K562 (cell line): ENCODE measurements at regions not wholly inside any gene's neighbourhood (a gene's known extent, or its start where the extent isn't known, plus 50 kb on each side); places are given as distances from the start of the nearest gene placed in this dataset.
A peak's percentile ranks its signal among the peaks of the same experiment; 100 is the strongest.

ENCODE experiments used
- ATAC-seq: fragments of 200-7000 bp; cut with Tn5 transposase; 3 replicates; pipeline ENCODE4 v1.9.1; 2020; ENCODE audit warnings: moderate library complexity
- BruUV-seq: library from RNA; stranded (reverse); fragments of 400-500 nt; replicated peaks from 2 replicates; lab custom pipeline; 2021; lab: Mats Ljungman, UMichigan
- CTCF ChIA-PET: fragments of 300-600 bp; formaldehyde crosslinking; extraction: SDS; loops from one replicate; lab custom pipeline; 2021; ENCODE audit warnings: low intra/inter-chr PET ratio; lab: Yijun Ruan, JAX
- POLR2A ChIA-PET: fragments of 300-600, 350-650 bp; sonication (Branson Sonifier 250); formaldehyde crosslinking; extraction: SDS; loops from one replicate; lab custom pipeline; 2021; ENCODE audit warnings: antibody characterized with exemption, inconsistent platforms; lab: Yijun Ruan, JAX
- DNase-seq, 4 experiments: peaks; one replicate each; pipeline versions ENCODE4 v3.0.0 to v3.0.0-alpha.2; 2011 to 2018; ENCODE audit warnings: low spot score in 3 of 4, mixed read lengths in 3 of 4; ENCODE audit errors: extremely low read depth in 1 of 4
- FAIRE-seq: peaks from 2 replicates; lab custom pipeline; 2011; peaks lifted over from hg19 to GRCh38; lab: Jason Lieb, UNC
- H2AFZ ChIP-seq: 2 replicates; pipeline ENCODE4 v1.6.0; 2011; ENCODE audit warnings: low read depth, low read length, control low read depth, inconsistent platforms
- H3K27ac ChIP-seq: fragments of 200-600 bp; 3 replicates; pipeline ENCODE4 v1.8.0; 2011; ENCODE audit warnings: low read depth, mild to moderate bottlenecking, control low read depth, inconsistent platforms, low read length, moderate library complexity, mixed read lengths; ENCODE audit errors: extremely low read depth
- H3K27me3 ChIP-seq, 2 experiments: fragments of 300-600 bp in 1 of 2; 2 replicates in 1 of 2; 3 replicates in 1 of 2; pipeline versions ENCODE4 v1.6.0 to v1.8.0; 2011; ENCODE audit warnings: inconsistent platforms in 2 of 2, low read length in 2 of 2, mild to moderate bottlenecking in 1 of 2, mixed read lengths in 1 of 2, moderate library complexity in 1 of 2; ENCODE audit not compliant: control insufficient read depth in 2 of 2, insufficient read depth in 2 of 2
- H3K36me3 ChIP-seq: fragments of 300-600 bp; 3 replicates; pipeline ENCODE4 v1.8.0; 2011; ENCODE audit warnings: mild to moderate bottlenecking, low read length, inconsistent platforms; ENCODE audit not compliant: control insufficient read depth, insufficient read depth
- H3K4me1 ChIP-seq, 2 experiments: fragments of 200-600 bp in 1 of 2; replicated peaks in 1 of 2; 2 replicates in 1 of 2; 3 replicates in 1 of 2; pipeline versions ENCODE4 v1.5.1 to v1.8.0; 2011; ENCODE audit warnings: inconsistent platforms in 2 of 2, low read length in 2 of 2, mild to moderate bottlenecking in 1 of 2, mixed read lengths in 1 of 2, moderate library complexity in 1 of 2; ENCODE audit not compliant: control insufficient read depth in 2 of 2, insufficient read depth in 2 of 2
- H3K4me2 ChIP-seq: 2 replicates; pipeline ENCODE4 v1.6.1; 2011; ENCODE audit warnings: low read length, control low read depth, inconsistent platforms, mixed read lengths; ENCODE audit not compliant: insufficient read depth
- H3K4me3 ChIP-seq: fragments of 200-600 bp; sonication (generic), shearing (Covaris generic); 2 replicates; pipeline ENCODE4 v1.5.1; 2016; ENCODE audit warnings: control low read depth, inconsistent platforms
- H3K79me2 ChIP-seq: fragments of 200-600 bp; 3 replicates; pipeline ENCODE4 v1.8.0; 2011; ENCODE audit warnings: low read length, inconsistent platforms; ENCODE audit not compliant: control insufficient read depth, insufficient read depth
- H3K9ac ChIP-seq, 2 experiments: 2 replicates each; pipeline versions ENCODE4 v1.6.0 to v1.6.1; 2011; ENCODE audit warnings: low read depth in 2 of 2, low read length in 2 of 2, control low read depth in 1 of 2, inconsistent platforms in 1 of 2, mild to moderate bottlenecking in 1 of 2, mixed read lengths in 1 of 2; ENCODE audit not compliant: insufficient read depth in 1 of 2
- H3K9me1 ChIP-seq: one replicate; pipeline ENCODE4 v1.6.0; 2011; ENCODE audit warnings: inconsistent platforms, mild to moderate bottlenecking, low read length, moderate library complexity; ENCODE audit not compliant: control insufficient read depth, insufficient read depth
- H3K9me3 ChIP-seq: replicated peaks from 2 replicates; pipeline ENCODE4 v1.5.1; 2011; ENCODE audit warnings: low read depth, low read length, inconsistent platforms; ENCODE audit not compliant: control insufficient read depth, insufficient read depth
- H4K20me1 ChIP-seq: replicated peaks from 2 replicates; pipeline ENCODE4 v1.6.1; 2011; ENCODE audit warnings: low read length, inconsistent platforms, mixed read lengths; ENCODE audit not compliant: control insufficient read depth, insufficient read depth
- EHMT2 ChIP-seq: fragments of 450-650 bp; IDR thresholded peaks from 2 replicates; pipeline ENCODE4 v1.6.1; 2018; ENCODE audit warnings: antibody characterized with exemption
- FOXO4 ChIP-seq: fragments of 450-650 bp; formaldehyde crosslinking; IDR thresholded peaks from 2 replicates; pipeline ENCODE4 v1.4.0; 2020; ENCODE audit warnings: mild to moderate bottlenecking, moderate library complexity
- GATAD2B ChIP-seq: fragments of 450-650 bp; IDR thresholded peaks from 2 replicates; pipeline ENCODE4 v1.6.1; 2017; ENCODE audit warnings: mild to moderate bottlenecking, borderline replicate concordance
- HEY1 ChIP-seq: fragments of 250-450 bp; sonication (Bioruptor Pico); IDR thresholded peaks from 2 replicates; pipeline ENCODE4 v1.5.0; 2020; ENCODE audit warnings: mild to moderate bottlenecking, moderate library complexity, borderline replicate concordance
- MAFG ChIP-seq: fragments of 450-650 bp; conservative IDR thresholded peaks from 2 replicates; pipeline ENCODE4 v1.6.1; 2016; ENCODE audit warnings: missing genetic modification characterization, missing compliant biosample characterization
- RAD21 ChIP-seq, 2 experiments: fragments of 250-450 bp in 1 of 2; fragments of 450-650 bp in 1 of 2; sonication (Bioruptor Pico) in 1 of 2; formaldehyde crosslinking in 1 of 2; IDR thresholded peaks in 1 of 2; conservative IDR thresholded peaks in 1 of 2; 2 replicates each; pipeline versions ENCODE4 v1.4.0 to v1.8.0; 2020 to 2022; ENCODE audit warnings: mild to moderate bottlenecking in 2 of 2, moderate library complexity in 1 of 2
- RBM34 ChIP-seq: fragments of 200-400 bp; formaldehyde crosslinking; IDR thresholded peaks from 2 replicates; pipeline ENCODE4 v1.6.1; 2018; ENCODE audit warnings: low read length, borderline replicate concordance; ENCODE audit not compliant: insufficient read depth
- ZC3H8 ChIP-seq: fragments of 450-650 bp; IDR thresholded peaks from 2 replicates; pipeline ENCODE4 v1.6.1; 2017
- ZKSCAN8 ChIP-seq: fragments of 200-800 bp; sonication (Bioruptor generic); IDR thresholded peaks from 2 replicates; pipeline ENCODE4 v1.6.1; 2016; ENCODE audit warnings: missing genetic modification characterization, missing compliant biosample characterization
- ZNF140 ChIP-seq: fragments of 250-450 bp; sonication (Bioruptor Pico); IDR thresholded peaks from 2 replicates; pipeline ENCODE4 v1.8.0; 2021; ENCODE audit warnings: moderate library complexity, mild to moderate bottlenecking, inconsistent platforms
- ZNF232 ChIP-seq: sonication (generic); formaldehyde crosslinking; IDR thresholded peaks from 2 replicates; pipeline ENCODE4 v1.8.0; 2022; ENCODE audit warnings: mild to moderate bottlenecking, missing genetic modification reagents
- ZNF511 ChIP-seq: sonication (generic); formaldehyde crosslinking; IDR thresholded peaks from 2 replicates; pipeline ENCODE4 v1.8.0; 2022; ENCODE audit warnings: mild to moderate bottlenecking, missing genetic modification reagents
- WGBS: fragments of 100-300 bp; shearing (Covaris generic); methylation state at CpG from one replicate; pipeline ENCODE4 v1.1.6; 2016; ENCODE audit warnings: low coverage, mixed read lengths; ENCODE audit not compliant: insufficient coverage; ENCODE audit errors: missing lambda C conversion rate; 5-methylcytosine and 5-hydroxymethylcytosine counted together
- in situ Hi-C: fragments of 300-500 bp; cut with MboI; formaldehyde crosslinking; loops from 4 replicates; pipeline ENCODE4 v1.15.0; 2018; ENCODE audit warnings: inconsistent platforms, mixed read lengths
- intact Hi-C: fragments of 100-400 bp; cut with micrococcal nuclease; formaldehyde crosslinking; loops from 2 replicates; pipeline ENCODE4 v1.14.2; 2022

- TF ChIP-seq ZNF511 (CRISPR knock-in tag): no peak
- TF ChIP-seq ZNF232 (CRISPR knock-in tag): no peak
- TF ChIP-seq GATAD2B: no peak
- TF ChIP-seq ZC3H8: no peak
- no peak for TF ChIP-seq ZNF140 (CRISPR knock-in tag)
- TF ChIP-seq, all 486 proteins: peak for 0
Measured at GRCh38 chr6:6412700-6413099, 92.2 kb upstream of the F13A1 start (continued).

GRCh38 chr6:6414931-6415330 is 94.5 kb upstream of the F13A1 start:
- H3K27me3 ChIP-seq: peaks cover 0 to 8% of the 10 kb centered on the region in 2 experiments; a peak in 1 of 5 replicates
- no peaks in the 10 kb centered on the region for H3K9me3 ChIP-seq
- ChIA-PET CTCF (no interaction called here), POLR2A (no interaction called here)
- no peaks in the 10 kb centered on the region for H3K36me3 ChIP-seq
- WGBS: 0% methylated on average over 5 of the region's 5 CpGs
- H2AFZ ChIP-seq: no peak overlapping the region
- intact Hi-C loops: no loop called here
- H3K27ac ChIP-seq: no peak overlapping the region
- no TSS peak for BruUV-seq
- H3K4me3 ChIP-seq: no peak overlapping the region
- DNase-seq (no peak), ATAC-seq (no peak), FAIRE-seq (no peak)
- H3K79me2 ChIP-seq: no peaks in the 10 kb centered on the region
- no peaks in the 10 kb centered on the region for H3K9me1 ChIP-seq
- in situ Hi-C loops: no loop called here
- peak; percentile 25; the same call in 1 of the 2 replicates for TF ChIP-seq ZKSCAN8 (CRISPR knock-in tag)
- TF ChIP-seq FOXO4 (CRISPR knock-in tag): no peak
- no peak for TF ChIP-seq RAD21 (CRISPR knock-in tag; conservative IDR thresholded peaks at IDR 0.05 in 1 of 2, IDR thresholded peaks at IDR 0.05 in 1 of 2)
- TF ChIP-seq MAFG (tag): peak; percentile 24; the same call in 1 of the 2 replicates
- TF ChIP-seq RBM34: no peak
- no peak for TF ChIP-seq EHMT2
- no peak for TF ChIP-seq HEY1
- H4K20me1 ChIP-seq: no peaks in the 10 kb centered on the region
- H3K9ac ChIP-seq: no peak overlapping the region
- no peak overlapping the region for H3K4me2 ChIP-seq
- H3K4me1 ChIP-seq: no peaks in the 10 kb centered on the region
